ENCODE measurements at regions not wholly inside any gene's neighbourhood (a gene's known extent, or its start where the extent isn't known, plus 50 kb on each side); places are given as distances from the start of the nearest gene placed in this dataset.
"Not testable (repeated sequence)": the region's sequence is repeated elsewhere in the genome, so short reads cannot be mapped to it uniquely, and the experiment has no call there.

DNA sequence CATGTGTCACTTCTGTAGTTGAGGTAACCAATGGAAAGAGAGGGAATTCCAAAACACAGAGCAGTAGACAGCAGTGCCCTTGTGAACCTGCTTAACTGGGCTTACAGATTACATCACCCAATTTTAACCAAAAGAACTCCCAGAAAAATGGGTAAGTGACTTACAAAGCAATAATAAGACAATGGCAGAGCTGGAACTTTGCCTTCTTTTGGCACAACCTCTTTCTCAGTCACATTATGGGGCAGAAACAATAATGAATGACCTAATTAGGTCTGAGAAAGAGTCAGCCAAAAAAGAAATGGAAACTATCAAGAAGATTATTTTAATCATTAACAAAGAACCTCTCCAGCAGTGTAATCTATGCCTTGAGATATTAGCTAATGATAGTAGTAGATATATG lies 146.5 kb downstream of the SPATA31D1 start:
- no peaks in the 10 kb centered on the region for H3K36me3 ChIP-seq (ENCODE audit: low read depth)
- H3K9me3 ChIP-seq (ENCODE audit: severe bottlenecking) = no peaks in the 10 kb centered on the region
- no peak overlapping the region for H3K27ac ChIP-seq (ENCODE audit: poor library complexity, severe bottlenecking)
- ATAC-seq (ENCODE audit: low read depth) (no peak), DNase-seq (ENCODE audit: low spot score) (no peak)
- H3K4me1 ChIP-seq (ENCODE audit: insufficient read depth, poor library complexity, severe bottlenecking) = no peaks in the 10 kb centered on the region
- no peak overlapping the region for H3K4me3 ChIP-seq (ENCODE audit: severe bottlenecking)
- TF ChIP-seq, protein P1, sequence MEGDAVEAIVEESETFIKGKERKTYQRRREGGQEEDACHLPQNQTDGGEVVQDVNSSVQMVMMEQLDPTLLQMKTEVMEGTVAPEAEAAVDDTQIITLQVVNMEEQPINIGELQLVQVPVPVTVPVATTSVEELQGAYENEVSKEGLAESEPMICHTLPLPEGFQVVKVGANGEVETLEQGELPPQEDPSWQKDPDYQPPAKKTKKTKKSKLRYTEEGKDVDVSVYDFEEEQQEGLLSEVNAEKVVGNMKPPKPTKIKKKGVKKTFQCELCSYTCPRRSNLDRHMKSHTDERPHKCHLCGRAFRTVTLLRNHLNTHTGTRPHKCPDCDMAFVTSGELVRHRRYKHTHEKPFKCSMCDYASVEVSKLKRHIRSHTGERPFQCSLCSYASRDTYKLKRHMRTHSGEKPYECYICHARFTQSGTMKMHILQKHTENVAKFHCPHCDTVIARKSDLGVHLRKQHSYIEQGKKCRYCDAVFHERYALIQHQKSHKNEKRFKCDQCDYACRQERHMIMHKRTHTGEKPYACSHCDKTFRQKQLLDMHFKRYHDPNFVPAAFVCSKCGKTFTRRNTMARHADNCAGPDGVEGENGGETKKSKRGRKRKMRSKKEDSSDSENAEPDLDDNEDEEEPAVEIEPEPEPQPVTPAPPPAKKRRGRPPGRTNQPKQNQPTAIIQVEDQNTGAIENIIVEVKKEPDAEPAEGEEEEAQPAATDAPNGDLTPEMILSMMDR (IDR thresholded peaks at IDR 0.05; ENCODE audit: poor library complexity, severe bottlenecking) = no peak
- H3K27me3 ChIP-seq (ENCODE audit: insufficient read depth, poor library complexity, severe bottlenecking) = no peaks in the 10 kb centered on the region

DNA sequence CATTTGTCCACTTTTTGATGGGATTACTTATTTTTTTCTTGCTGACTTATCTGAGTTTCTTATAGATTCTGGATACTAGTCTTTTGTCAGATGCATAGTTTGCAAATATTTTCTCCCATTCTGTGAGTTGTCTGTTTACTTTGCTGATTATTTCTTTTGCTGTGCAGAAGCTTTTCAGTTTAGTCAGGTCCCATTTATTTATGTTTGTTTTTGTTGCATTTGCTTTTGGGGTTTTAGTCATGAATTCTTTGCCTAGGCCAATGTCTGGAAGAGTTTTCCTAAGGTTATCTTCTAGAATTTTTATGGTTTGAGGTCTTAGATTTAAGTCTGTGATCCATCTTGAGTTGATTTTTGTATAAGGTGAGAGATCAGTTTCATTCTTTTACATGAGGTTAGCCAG lies 149.5 kb downstream of the SPATA31D1 start:
- H3K4me3 ChIP-seq (ENCODE audit: severe bottlenecking); H3K9me3 ChIP-seq (ENCODE audit: severe bottlenecking); ATAC-seq (ENCODE audit: low read depth); H3K27me3 ChIP-seq (ENCODE audit: insufficient read depth, poor library complexity, severe bottlenecking); H3K36me3 ChIP-seq (ENCODE audit: low read depth); H3K4me1 ChIP-seq (ENCODE audit: insufficient read depth, poor library complexity, severe bottlenecking); H3K27ac ChIP-seq (ENCODE audit: poor library complexity, severe bottlenecking); DNase-seq (ENCODE audit: low spot score): not testable (repeated sequence)

DNA sequence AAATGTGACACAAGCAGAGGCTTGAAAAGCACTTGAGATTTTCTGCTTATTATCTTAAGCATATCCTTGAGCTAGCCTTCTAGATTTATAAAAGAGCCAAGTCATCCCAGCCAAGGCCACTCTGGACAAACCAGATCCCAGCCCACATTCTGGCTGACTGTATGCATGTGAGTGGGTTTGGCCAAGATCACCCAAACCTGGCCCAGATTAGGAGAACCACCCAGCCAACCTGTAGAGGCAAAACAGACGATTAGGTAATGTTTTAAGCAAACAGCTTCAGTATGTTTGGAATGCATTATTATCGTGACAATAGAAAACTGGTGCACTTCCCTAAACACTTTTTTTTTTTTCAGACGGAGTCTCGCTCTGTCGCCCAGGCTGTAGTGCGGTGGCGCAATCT lies 151.9 kb downstream of the SPATA31D1 start:
- ATAC-seq (ENCODE audit: low read depth) = peak; percentile 76
- Histone ChIP-seq H3K4me1 (ENCODE audit: insufficient read depth, poor library complexity, severe bottlenecking) (no peaks in the 10 kb centered on the region), H3K36me3 (ENCODE audit: low read depth) (no peaks in the 10 kb centered on the region), H3K27me3 (ENCODE audit: insufficient read depth, poor library complexity, severe bottlenecking) (no peaks in the 10 kb centered on the region), H3K4me3 (ENCODE audit: severe bottlenecking) (no peak overlapping the region), H3K9me3 (ENCODE audit: severe bottlenecking) (no peaks in the 10 kb centered on the region), H3K27ac (ENCODE audit: poor library complexity, severe bottlenecking) (no peak overlapping the region)
- TF ChIP-seq, protein P1 (IDR thresholded peaks at IDR 0.05; ENCODE audit: poor library complexity, severe bottlenecking) = no peak
- no peak for DNase-seq (ENCODE audit: low spot score)

DNA sequence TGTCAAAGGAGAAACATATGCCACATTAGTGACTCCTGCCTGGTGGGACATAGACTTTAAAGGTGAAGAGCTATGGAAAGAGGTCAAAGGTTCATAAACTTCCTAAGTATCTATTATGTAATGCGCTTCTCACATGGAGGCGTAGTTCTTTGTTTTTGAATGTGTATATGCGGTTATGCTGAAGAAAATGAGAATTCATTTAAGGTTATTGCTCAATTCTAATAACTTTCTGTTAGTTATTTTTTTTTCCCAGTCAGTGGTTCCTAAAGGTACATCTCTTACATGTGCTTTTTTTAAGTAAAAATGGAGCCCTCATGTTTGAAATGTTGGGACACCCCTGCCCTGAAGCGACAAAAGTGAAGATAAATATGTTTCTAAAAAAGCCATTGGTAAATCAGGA lies 156.2 kb downstream of the SPATA31D1 start:
- TF ChIP-seq, protein P1 (IDR thresholded peaks at IDR 0.05; ENCODE audit: poor library complexity, severe bottlenecking) = no peak
- DNase-seq (ENCODE audit: low spot score) (no peak), ATAC-seq (ENCODE audit: low read depth) (no peak)
- Histone ChIP-seq H3K9me3 (ENCODE audit: severe bottlenecking) (no peaks in the 10 kb centered on the region), H3K27ac (ENCODE audit: poor library complexity, severe bottlenecking) (no peak overlapping the region), H3K36me3 (ENCODE audit: low read depth) (no peaks in the 10 kb centered on the region), H3K4me3 (ENCODE audit: severe bottlenecking) (no peak overlapping the region), H3K27me3 (ENCODE audit: insufficient read depth, poor library complexity, severe bottlenecking) (no peaks in the 10 kb centered on the region), H3K4me1 (ENCODE audit: insufficient read depth, poor library complexity, severe bottlenecking) (no peaks in the 10 kb centered on the region)

DNA sequence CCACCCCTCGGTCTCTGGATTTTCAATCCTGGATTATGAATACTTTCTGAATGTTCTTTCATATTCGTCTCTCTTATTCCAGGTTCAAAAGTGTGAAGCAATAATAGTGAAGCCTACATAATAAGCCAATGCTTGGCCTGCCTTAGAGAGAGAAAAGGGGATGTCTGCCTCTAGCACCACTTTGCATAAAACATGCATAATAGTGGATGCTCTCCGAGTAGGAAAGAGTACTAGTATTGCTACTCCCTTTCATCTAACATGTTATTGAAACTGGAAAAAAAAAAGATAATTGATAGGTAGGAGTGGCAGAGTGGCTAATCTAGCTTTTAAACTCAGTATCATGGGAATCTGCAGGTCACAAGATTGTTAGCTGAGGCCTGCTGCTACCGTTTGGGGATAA lies 158.1 kb downstream of the SPATA31D1 start:
- H3K27ac ChIP-seq (ENCODE audit: poor library complexity, severe bottlenecking) = no peak overlapping the region
- H3K36me3 ChIP-seq (ENCODE audit: low read depth) = no peaks in the 10 kb centered on the region
- H3K9me3 ChIP-seq (ENCODE audit: severe bottlenecking) = no peaks in the 10 kb centered on the region
- ATAC-seq (ENCODE audit: low read depth) (no peak), DNase-seq (ENCODE audit: low spot score) (no peak)
- no peak overlapping the region for H3K4me3 ChIP-seq (ENCODE audit: severe bottlenecking)
- TF ChIP-seq, protein P1 (IDR thresholded peaks at IDR 0.05; ENCODE audit: poor library complexity, severe bottlenecking) = no peak
- no peaks in the 10 kb centered on the region for H3K27me3 ChIP-seq (ENCODE audit: insufficient read depth, poor library complexity, severe bottlenecking)
- no peaks in the 10 kb centered on the region for H3K4me1 ChIP-seq (ENCODE audit: insufficient read depth, poor library complexity, severe bottlenecking)

Measured in RWPE2 (cell line).